Posterior cingulate gyrus (tissue), 11 donors: ENCODE measurements at regions not wholly inside any gene's neighbourhood (a gene's known extent, or its start where the extent isn't known, plus 50 kb on each side); places are given as distances from the start of the nearest gene placed in this dataset.
A peak's percentile ranks its signal among the peaks of the same experiment; 100 is the strongest.
"Not testable (repeated sequence)": the region's sequence is repeated elsewhere in the genome, so short reads cannot be mapped to it uniquely, and the experiment has no call there.

Source experiments
- DNase-seq, 10 donors: peaks; one replicate each; pipeline versions ENCODE4 v3.0.0 to v3.0.0-alpha.2; 2020 to 2021; ENCODE audit warnings: mixed read lengths in 3 of 10
- intact Hi-C: fragments of 100-400 bp; cut with DNase I; formaldehyde crosslinking; loops from one replicate; pipeline ENCODE4 v1.15.1; 2023

- intact Hi-C loops: no loop called here
- DNase-seq: no peak
These were observed 355.0 kb downstream of the KIF2B start for GRCh38 chr17:54177606-54178308.

- intact Hi-C loops: no loop called here
- DNase-seq: peak in 2 of 10 donors; percentile 7 to 71
These were observed 358.2 kb downstream of the KIF2B start for GRCh38 chr17:54180950-54181349.

GRCh38 chr17:54191261-54191660, 368.5 kb downstream of the KIF2B start:
- DNase-seq: no peak
- intact Hi-C loops: no loop called here

- intact Hi-C loops: no loop called here
- no peak for DNase-seq
These were observed 371.5 kb downstream of the KIF2B start for GRCh38 chr17:54194268-54194667.

- DNase-seq: no peak
These were observed 374.0 kb downstream of the KIF2B start for GRCh38 chr17:54196751-54197150.

GRCh38 chr17:54201380-54201779, 378.7 kb downstream of the KIF2B start:
- intact Hi-C loops, DNase-seq: not testable (repeated sequence)

More at GRCh38 chr17:54196751-54197150, 374.0 kb downstream of the KIF2B start:
- intact Hi-C loops: no loop called here

DNA sequence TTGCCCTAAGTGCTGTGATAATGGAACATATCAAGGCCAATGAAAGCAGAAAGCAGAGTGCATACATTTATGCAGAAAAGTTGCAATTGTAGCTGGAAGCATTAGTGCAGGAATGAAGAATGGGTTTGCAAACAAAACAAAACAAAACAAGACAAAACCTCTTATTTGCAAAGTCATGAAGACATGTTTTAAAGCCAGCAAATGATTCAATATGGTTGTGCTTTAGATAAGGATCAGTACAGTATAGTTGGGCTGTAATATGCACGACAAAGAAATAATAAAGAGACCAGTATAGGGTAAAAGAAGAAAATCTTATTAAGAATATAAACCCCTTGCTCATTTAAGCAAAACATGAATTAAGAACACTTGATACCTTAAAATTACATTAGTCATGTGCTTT, 398.1 kb downstream of the KIF2B start:
- no peak for DNase-seq
- intact Hi-C loops: no loop called here

GRCh38 chr17:54221499-54221898, 398.8 kb downstream of the KIF2B start:
- intact Hi-C loops: no loop called here
- no peak for DNase-seq

- DNase-seq: no peak
- intact Hi-C loops: no loop called here
These were observed 412.8 kb downstream of the KIF2B start for GRCh38 chr17:54235571-54235970.

DNA sequence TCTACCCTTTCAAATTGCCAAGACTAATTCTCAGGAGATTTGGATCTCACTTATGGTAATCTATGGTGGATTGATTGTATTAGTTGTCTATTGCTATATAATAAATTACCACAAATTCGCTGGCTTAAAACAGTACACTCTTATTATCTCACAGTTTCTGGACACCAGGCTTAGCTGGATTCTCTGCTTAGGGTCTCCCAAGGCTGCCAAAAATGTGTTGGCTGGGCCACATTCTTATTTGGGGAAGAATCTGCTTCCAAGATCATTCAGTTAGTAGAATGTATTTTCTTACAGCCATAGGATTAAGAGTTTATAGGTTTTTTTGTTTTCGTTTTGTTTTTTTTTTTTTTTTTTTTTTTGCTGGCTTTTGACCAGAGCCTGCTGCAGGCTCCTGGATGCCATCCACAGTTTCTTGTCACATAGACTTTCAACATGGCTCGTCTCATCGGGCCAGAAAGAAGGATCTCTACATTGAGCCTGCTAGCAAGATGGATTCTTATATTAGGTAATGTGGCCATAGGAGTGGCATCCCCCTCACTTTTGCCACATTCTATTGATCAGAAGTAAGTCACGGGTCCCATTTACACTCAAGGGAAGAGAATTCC, 415.3 kb downstream of the KIF2B start:
- DNase-seq: no peak
- intact Hi-C loops: no loop called here

- no peak for DNase-seq
- intact Hi-C loops: no loop called here
These were observed 416.6 kb downstream of the KIF2B start for GRCh38 chr17:54239291-54239690.

DNA sequence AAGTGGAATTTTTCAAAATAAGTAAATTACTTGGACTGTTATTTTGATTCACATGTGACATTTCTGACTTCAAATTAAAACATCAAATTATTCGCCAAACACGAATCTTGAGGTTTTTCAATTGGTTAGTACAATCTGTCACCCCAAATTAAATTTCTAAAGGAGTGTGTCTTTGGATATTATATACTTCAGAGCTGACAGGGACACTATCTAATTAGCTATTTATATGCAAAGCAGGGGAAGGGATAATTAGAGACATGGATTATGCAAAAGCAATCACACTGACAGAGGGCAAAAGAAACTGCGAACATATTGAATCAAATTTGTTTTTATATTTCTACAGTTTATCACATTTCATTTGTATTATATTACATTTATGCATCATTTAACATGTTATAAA, 433.0 kb downstream of the KIF2B start:
- DNase-seq: no peak
- intact Hi-C loops: no loop called here

DNA sequence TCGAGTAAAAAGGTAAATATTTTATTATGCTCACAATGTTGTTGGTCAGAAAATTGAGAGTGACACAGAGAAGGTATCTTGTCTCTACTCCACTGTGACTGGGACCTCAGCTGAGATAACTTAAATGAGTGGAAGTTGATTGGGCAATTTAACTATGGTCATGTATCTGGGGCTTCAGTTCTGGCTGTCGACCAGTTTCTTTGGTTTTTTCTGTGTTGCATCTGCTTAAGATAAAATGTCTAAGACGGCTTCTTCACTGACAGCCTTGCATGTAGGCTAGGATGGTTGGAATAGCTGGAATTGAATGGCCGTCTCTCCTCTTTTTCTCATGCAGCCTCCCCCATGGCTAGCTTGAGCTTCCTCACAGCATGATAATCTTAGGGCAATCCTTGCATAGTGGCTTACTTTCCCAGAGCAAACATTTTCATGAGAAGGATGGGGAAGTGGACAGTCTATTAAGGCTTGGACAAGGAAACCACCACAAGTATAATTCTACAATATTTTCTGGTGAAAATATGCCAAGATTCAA, 433.7 kb downstream of the KIF2B start:
- DNase-seq: no peak
- intact Hi-C loops: no loop called here

DNA sequence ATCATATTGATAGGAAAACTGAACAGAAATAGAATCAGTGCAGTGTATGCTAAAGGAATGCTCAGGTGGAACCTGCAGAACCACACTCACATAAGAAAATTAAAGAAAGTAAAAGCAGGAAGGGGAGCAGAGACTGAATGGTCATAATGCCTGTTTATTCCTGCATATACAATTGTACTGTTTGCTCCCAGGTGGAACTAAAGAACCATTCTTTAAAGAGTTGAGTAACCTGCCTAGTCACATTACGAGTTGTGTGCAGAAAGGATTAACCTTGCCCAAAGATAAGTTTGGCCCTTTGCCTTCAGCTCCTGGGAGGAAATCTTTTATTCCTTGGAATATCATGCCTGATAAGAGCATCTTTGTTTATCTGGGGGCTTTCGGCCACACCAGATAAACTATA, 434.7 kb downstream of the KIF2B start:
- intact Hi-C loops: no loop called here
- no peak for DNase-seq

GRCh38 chr17:54259476-54259875, 436.7 kb downstream of the KIF2B start:
- intact Hi-C loops: no loop called here
- no peak for DNase-seq

DNA sequence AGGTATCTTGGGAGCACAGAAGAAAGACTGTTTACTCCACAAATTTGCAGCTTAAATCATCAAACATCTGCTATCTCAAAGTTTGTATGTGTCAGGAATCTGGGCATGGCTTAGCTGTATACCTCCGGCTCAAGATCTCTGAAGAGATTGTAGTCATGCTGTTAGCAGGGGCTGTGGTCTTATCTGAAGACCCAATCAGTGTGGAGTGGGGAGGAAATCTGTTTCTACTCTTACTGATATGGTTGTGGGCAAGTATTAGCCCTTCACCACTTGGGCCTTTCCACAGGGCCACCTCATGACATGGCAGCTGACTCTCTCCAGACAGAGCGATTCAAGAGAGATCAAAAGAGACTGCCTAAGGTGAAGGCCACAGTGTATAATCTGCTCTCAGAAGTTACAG, 438.7 kb downstream of the KIF2B start:
- intact Hi-C loops: no loop called here
- DNase-seq: no peak

DNA sequence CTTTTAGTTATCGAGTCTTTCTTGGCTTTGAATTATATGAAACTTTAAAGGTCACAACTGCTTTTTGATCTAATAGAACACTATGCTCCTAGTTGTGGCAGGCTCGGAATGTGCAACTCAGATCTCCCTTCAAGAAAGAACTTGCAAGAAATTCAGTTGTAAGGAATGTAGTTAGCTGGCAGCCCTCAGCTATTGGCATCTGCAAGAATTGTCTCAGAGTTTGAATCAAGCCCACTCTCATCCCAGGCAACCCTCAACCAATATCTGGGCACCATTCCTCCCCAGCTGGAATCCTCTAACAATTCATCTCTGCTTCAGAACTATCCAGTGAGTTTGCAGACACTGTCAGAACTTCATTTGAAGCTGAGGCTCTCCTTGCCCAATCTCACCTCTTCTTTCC, 447.2 kb downstream of the KIF2B start:
- intact Hi-C loops: no loop called here
- DNase-seq: no peak

- no peak for DNase-seq
- intact Hi-C loops: no loop called here
These were observed 447.8 kb downstream of the KIF2B start for GRCh38 chr17:54270499-54270898.

GRCh38 chr17:54277868-54278267, 455.1 kb downstream of the KIF2B start:
- intact Hi-C loops: no loop called here
- no peak for DNase-seq

DNA sequence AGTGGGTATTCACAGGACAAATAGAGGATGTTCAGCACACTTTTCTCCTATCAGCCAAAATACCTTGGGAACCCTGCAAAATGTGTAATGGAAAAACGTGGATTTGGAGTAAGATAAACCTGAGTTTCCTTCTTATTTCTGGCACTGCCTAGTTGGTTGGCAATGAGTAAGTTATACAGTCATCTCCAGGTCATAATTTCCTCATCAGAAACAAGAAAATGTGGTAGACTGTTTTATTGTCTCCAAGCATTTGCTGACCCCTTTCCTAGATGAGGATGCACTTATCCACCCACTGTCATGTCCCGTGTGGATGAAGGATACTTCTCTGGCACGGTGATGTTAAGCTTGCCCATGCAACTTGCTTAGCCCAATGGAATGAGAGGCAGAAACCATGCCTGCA, 458.0 kb downstream of the KIF2B start:
- intact Hi-C loops: no loop called here
- DNase-seq: no peak

- DNase-seq: no peak
- intact Hi-C loops: no loop called here
These were observed 460.2 kb downstream of the KIF2B start for GRCh38 chr17:54282886-54283285.

DNA sequence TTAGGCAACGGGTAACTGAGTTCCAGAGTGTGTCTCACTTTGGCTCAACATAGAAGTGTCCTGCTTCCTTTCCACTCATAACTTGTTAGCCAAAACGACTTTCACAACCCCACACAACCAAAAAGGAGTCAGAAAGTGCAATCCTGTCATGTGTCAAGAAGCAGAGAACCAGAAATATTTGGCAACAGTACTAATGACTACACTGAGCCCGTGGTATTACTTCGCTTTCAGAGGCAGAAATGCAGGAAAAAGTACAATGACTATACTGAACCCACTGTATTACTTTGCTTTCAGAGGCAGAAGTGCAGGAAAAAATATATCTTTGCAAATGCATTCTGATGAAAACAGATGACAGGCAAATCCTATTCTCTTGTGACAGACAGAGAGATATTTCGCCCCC, 484.6 kb downstream of the KIF2B start:
- intact Hi-C loops: no loop called here
- no peak for DNase-seq
